Glutamatergic neuron (in vitro differentiated cells): ENCODE measurements at regions not wholly inside any gene's neighbourhood (a gene's known extent, or its start where the extent isn't known, plus 50 kb on each side); places are given as distances from the start of the nearest gene placed in this dataset.

Source experiments
- DNase-seq: peaks from one replicate; pipeline ENCODE4 v3.0.0; 2022
- H3K27ac Mint-ChIP-seq: one replicate; pipeline ENCODE4 v1.8.0; 2020; ENCODE audit warnings: mild to moderate bottlenecking, mixed read lengths, inconsistent platforms; ENCODE audit not compliant: unreplicated experiment
- H3K27me3 Mint-ChIP-seq: one replicate; pipeline ENCODE4 v1.8.0; 2020; ENCODE audit warnings: mild to moderate bottlenecking, moderate library complexity, mixed read lengths, inconsistent platforms; ENCODE audit not compliant: unreplicated experiment
- H3K36me3 Mint-ChIP-seq: one replicate; pipeline ENCODE4 v1.8.0; 2020; ENCODE audit warnings: mild to moderate bottlenecking, mixed read lengths, inconsistent platforms; ENCODE audit not compliant: unreplicated experiment
- H3K4me1 Mint-ChIP-seq: one replicate; pipeline ENCODE4 v1.8.0; 2020; ENCODE audit warnings: mild to moderate bottlenecking, low read depth, mixed read lengths, inconsistent platforms; ENCODE audit not compliant: unreplicated experiment
- H3K4me3 Mint-ChIP-seq: one replicate; pipeline ENCODE4 v1.8.0; 2020; ENCODE audit warnings: mild to moderate bottlenecking, mixed read lengths, inconsistent platforms; ENCODE audit not compliant: unreplicated experiment
- H3K9me3 Mint-ChIP-seq: one replicate; pipeline ENCODE4 v1.8.0; 2020; ENCODE audit warnings: mild to moderate bottlenecking, moderate library complexity, mixed read lengths, inconsistent platforms; ENCODE audit not compliant: unreplicated experiment
- TF ChIP-seq, protein P1 (sequence below): fragments of 200-600 bp; sonication (generic); IDR thresholded peaks from one replicate; pipeline ENCODE4 v1.5.0; 2021; ENCODE audit not compliant: partially characterized antibody, unreplicated experiment

DNA sequence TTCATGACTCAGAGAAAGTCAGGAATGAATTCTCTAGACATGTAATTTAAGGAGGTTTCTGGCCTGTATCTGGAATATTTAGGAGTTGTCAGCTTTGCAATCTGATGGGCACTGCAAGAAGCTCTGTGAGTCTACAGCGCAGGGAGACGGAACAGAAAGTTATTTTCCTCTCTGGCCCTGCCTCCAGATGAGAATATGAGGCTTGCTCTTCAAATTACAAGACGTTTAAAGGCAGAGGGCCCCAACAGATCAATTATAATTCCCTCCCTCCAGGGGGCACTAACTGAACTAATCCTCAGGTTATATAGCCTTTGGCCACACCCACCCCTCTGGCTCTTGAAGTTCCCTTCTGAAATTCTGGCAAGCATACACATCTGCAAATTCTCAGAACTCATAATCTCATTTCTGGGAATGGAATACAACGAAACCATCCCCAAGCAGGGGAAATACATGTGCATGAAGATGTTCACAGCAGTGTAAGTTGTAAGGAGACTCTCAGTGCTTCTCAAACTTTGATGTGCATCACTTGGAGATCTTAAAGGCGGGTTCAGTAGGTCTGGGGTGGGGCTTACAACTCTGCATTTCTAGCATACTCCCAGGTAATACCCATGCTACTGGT lies 307.6 kb downstream of the CWC27 start:
- peaks cover 22% of the 10 kb centered on the region for H3K4me1 Mint-ChIP-seq
- no peaks in the 10 kb centered on the region for H3K36me3 Mint-ChIP-seq
- no peak overlapping the region for H3K27ac Mint-ChIP-seq
- H3K4me3 Mint-ChIP-seq = no peak overlapping the region
- TF ChIP-seq, protein P1, sequence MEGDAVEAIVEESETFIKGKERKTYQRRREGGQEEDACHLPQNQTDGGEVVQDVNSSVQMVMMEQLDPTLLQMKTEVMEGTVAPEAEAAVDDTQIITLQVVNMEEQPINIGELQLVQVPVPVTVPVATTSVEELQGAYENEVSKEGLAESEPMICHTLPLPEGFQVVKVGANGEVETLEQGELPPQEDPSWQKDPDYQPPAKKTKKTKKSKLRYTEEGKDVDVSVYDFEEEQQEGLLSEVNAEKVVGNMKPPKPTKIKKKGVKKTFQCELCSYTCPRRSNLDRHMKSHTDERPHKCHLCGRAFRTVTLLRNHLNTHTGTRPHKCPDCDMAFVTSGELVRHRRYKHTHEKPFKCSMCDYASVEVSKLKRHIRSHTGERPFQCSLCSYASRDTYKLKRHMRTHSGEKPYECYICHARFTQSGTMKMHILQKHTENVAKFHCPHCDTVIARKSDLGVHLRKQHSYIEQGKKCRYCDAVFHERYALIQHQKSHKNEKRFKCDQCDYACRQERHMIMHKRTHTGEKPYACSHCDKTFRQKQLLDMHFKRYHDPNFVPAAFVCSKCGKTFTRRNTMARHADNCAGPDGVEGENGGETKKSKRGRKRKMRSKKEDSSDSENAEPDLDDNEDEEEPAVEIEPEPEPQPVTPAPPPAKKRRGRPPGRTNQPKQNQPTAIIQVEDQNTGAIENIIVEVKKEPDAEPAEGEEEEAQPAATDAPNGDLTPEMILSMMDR = peak; percentile 28
- DNase-seq = no peak
- peaks cover 2% of the 10 kb centered on the region for H3K9me3 Mint-ChIP-seq
- no peaks in the 10 kb centered on the region for H3K27me3 Mint-ChIP-seq

DNA sequence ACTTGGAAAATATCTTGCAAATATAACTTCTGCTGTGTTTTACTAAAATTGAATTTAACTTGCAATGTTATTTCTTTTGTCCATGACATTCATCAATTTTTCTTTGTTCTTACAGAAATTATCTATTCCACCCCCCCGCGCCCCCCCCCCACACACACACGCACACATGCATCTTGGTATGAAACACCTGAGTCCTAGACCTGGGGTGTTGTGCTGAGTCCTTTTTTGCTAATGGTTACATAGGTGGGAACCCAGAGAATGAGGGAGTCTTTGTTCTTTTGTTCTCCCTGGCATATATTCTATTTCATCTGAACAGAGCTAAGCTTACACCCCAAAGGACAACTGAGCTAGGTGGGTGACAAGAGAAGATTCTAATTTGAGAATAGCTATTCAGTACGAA lies 308.9 kb downstream of the CWC27 start:
- Mint-ChIP-seq H3K4me1 (peaks cover 15% of the 10 kb centered on the region), H3K4me3 (no peak overlapping the region), H3K27me3 (no peaks in the 10 kb centered on the region), H3K9me3 (no peaks in the 10 kb centered on the region), H3K27ac (no peak overlapping the region), H3K36me3 (no peaks in the 10 kb centered on the region)
- TF ChIP-seq, protein P1 = no peak
- no peak for DNase-seq

DNA sequence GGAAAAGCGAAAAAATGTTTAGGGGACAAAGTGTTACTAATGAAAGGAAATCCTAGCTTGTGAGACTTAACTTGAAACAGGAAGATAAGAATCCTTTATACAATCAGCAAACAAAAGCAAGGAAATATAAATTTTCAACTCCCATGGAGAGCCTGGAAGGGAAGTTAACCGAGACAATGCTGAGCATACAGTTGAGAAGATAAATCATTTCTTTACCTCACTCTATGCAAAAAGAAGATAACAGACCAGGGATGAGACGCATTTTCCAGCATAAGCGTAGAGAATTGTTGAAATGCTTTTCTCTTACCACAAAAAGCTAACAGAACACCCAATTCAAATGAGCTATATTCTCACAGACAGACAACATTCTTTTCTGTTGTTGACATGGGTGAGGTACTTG lies 309.6 kb downstream of the CWC27 start:
- no peaks in the 10 kb centered on the region for H3K9me3 Mint-ChIP-seq
- no peaks in the 10 kb centered on the region for H3K27me3 Mint-ChIP-seq
- no peak for DNase-seq
- H3K27ac Mint-ChIP-seq = no peak overlapping the region
- H3K4me1 Mint-ChIP-seq = peaks cover 9% of the 10 kb centered on the region
- TF ChIP-seq, protein P1 = no peak
- H3K36me3 Mint-ChIP-seq = no peaks in the 10 kb centered on the region
- H3K4me3 Mint-ChIP-seq = no peak overlapping the region

DNA sequence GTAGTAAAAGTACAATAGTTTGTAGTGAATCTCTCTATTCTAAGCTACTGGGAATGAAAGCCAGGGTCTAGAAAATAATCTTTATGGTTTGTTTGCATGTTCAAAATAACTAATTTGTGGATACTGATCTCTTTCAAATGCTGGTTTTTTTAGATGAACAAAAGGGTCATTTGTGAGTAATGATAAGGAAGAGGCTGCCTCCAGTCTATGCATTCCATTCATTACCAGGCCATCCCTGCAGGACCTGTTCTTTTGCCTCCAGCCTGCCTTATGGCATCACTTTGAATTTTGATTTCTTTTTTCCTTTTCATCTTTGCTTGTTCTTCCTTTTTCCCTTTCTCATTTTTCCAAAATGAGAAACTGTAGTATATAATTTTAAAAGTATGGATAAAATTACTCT lies 312.3 kb downstream of the CWC27 start:
- TF ChIP-seq, protein P1 = no peak
- no peak for DNase-seq
- no peaks in the 10 kb centered on the region for H3K9me3 Mint-ChIP-seq
- H3K27ac Mint-ChIP-seq = no peak overlapping the region
- no peaks in the 10 kb centered on the region for H3K36me3 Mint-ChIP-seq
- peaks cover 2% of the 10 kb centered on the region for H3K4me1 Mint-ChIP-seq
- H3K4me3 Mint-ChIP-seq = no peak overlapping the region
- no peaks in the 10 kb centered on the region for H3K27me3 Mint-ChIP-seq

DNA sequence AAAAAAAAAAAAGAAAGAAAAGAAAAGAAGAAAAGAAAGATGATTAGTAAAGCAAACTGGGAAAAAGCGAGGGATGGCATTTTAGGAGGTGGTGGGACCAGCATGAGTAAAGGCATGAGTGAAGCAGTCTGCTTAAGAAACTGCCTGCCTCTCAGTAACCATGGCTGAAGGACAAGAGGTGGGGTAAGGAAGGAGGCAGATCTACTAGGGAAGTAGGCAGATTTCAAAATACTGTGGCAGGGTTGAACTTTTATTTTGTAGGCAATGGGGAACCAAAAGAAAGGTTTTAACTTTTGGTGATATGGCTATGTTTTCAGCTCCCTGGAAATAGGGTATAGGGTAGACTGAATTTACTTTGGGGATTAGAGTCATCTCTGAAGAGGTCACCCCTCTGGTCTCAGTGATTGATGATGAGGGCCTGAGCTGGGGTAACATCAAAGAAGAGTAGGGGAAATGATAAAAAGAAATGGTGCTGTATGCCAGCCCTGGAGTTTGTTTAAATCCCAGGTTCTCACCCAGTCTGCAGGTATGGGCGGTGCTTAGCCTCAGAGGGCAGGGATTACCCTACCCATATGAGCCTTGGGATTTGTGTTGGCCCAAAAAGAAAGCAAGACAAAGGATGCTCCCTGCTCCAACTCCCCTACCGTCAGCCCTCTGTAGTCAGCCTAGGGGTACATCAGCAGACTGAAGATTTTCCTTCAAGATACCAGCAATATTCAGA lies 316.2 kb downstream of the CWC27 start:
- Mint-ChIP-seq H3K27me3 (no peaks in the 10 kb centered on the region), H3K4me3 (no peak overlapping the region), H3K4me1 (no peaks in the 10 kb centered on the region), H3K36me3 (no peaks in the 10 kb centered on the region), H3K27ac (no peak overlapping the region), H3K9me3 (no peaks in the 10 kb centered on the region)
- TF ChIP-seq, protein P1 = no peak
- no peak for DNase-seq
